Amygdala (tissue), 56 donors: ENCODE measurements at regions not wholly inside any gene's neighbourhood (a gene's known extent, or its start where the extent isn't known, plus 50 kb on each side); places are given as distances from the start of the nearest gene placed in this dataset.

Experiments used
- DNase-seq, 56 donors: peaks; one replicate each; lab custom pipeline; 2025; lab: John Stamatoyannopoulos, UW

DNA sequence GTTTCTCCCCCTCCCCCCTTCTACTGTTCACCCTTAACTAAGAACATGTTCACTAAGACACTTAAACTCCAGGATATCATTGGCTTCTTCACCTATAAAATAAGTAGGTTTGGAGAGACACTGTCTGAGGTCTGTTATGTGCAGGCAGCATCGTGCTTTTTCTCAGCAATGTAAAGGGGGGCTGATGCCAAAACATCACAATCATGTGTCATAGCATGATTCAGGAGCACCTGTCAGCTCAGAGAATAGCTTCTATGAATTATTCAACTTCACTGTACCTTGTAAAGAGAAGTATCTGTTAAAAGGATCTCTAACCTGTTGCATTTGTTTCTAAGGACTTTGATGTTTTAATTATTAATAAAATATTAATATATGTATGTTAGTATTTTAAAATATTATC lies 211.4 kb upstream of the EPHA3 start:
- no peak for DNase-seq

DNA sequence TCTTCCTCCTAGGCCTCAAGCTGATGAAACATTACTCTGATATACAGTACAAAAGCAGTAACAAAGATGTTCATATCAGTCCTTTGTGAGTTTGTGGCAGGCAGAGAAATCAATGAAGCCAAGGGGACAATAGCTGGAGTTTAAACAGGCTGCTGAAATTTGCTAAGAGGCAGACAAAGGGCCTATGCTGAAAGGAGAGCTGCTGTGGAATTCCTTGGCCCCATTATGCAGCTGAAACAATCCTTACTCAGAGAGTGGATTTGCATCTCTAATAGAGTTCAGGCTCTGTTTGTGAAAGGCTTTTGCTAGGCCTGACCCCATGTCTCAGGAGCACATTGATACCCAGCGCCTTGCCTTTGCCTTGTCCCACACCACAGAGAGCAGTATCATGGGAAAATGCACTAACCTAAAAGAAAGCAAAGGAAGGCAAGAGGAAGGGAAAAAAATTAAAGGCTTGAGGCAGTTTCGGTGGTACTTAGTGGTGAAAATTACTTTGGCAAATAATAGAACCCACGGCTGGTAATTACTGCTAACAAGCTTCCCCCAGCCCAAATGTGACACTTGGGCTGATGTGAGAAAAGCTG lies 195.0 kb upstream of the EPHA3 start:
- DNase-seq, result peak in 37 of 56 donors; percentile 0 to 56 (median 12)

DNA sequence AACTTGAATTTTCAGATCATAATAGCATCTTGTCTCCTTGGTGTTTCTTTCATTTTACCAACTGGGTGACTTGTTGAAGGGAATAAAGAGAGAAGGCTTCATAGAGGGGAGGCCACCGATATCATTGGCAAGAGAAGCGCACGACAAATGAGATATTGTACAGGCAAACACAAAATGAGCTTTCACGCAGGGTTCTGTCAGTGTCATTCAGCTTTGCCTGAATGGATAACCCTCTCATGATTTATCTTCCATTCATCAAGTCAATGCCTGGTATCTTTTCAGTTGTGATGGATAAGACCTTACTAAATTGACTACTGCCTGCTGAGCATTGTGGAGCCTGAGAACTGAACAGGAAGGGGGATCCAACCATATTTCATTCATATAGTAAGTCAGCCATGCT lies 188.6 kb upstream of the EPHA3 start:
- DNase-seq, result no peak

DNA sequence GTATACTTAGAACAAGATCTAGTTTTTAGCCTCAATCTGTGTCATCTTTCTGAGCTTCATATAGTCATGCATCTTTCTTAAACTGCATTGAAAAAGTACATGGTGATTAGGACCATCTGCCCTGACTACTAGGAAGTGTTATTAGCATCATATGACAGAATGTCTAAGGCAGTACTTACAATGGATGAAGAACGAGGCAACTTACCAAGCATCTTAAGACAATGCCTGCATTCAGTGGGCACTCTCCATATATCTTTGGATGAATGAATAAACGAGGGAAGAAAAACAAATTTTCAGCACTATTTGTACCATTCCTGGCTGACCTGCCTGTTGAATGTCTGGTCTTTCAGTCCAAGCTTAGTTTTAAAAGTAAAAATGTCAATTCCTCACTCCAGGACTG lies 185.4 kb upstream of the EPHA3 start:
- DNase-seq, result no peak

DNA sequence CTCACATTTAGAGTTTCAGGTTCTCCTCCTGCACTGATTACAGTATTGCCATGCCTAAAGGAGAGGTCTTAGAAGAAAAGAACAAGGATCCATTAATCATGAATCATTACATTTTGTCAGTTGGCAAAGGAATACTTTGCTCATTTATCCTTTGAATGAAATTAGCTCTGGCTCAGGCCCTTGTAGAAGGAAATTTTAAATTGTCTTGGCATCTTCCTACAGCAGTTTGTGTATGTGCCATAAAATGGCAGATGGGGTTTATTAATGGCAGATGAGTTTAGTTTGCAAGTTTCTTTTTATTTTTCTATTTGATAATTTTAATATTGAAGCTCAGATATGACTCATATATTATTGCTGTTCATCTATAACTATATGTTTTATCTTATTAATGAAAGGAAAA lies 181.2 kb upstream of the EPHA3 start:
- DNase-seq, result peak in 1 of 56 donors; percentile 1

DNA sequence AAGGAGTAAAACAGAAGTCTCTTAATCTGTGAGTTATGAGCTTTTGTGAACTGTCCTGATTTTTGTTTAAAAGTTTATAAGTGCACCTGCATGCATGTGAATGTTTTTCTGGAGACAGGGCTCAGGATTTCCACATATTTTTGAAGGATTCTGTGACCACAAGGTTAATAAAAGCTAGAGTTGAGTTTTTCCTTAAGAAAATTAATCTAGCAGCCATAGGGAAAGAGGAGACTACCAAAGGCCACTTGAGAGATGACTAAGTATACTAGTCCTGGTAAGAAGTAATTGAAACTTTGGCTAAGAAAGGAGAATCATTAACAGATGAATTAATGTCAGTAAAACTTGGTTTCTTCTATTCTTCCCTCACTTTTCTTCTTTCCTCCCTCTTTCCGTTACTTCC lies 176.8 kb upstream of the EPHA3 start:
- no peak for DNase-seq

DNA sequence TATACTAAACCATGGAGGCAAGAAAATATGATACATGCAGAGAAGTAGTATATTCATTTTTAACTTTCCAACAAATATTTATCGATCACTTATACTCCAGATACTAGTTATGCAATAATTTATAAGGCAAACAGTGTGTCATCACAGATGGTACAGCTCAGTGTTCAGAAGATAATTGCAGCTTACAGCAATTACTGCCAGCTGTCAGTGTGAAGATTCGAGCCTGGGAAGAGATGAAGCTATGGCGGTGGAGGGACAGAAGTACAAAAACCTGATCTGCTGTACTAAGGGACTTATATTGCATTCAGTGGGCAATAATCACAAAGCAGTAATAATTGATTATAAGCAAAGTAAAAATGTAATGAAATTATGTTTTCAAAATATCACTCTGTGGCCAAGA lies 170.6 kb upstream of the EPHA3 start:
- no peak for DNase-seq

DNA sequence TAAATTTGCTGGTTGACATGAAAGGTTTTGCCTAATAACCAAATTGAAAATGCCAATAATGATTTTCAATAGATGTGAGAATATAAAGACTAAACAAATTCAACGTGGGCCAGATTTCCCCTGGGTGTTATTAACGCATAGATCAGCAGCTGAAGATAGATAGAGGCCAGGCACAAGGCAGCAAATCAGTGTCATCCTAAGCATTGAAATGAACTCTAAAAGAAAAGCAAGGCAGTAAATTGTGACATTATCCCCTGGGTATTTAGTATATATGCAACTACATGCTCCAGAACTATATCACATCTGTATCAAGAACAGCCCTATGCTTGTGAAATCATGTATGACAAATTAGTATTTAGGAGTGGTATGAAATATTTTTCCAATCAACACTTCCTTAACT lies 167.1 kb upstream of the EPHA3 start:
- no peak for DNase-seq

DNA sequence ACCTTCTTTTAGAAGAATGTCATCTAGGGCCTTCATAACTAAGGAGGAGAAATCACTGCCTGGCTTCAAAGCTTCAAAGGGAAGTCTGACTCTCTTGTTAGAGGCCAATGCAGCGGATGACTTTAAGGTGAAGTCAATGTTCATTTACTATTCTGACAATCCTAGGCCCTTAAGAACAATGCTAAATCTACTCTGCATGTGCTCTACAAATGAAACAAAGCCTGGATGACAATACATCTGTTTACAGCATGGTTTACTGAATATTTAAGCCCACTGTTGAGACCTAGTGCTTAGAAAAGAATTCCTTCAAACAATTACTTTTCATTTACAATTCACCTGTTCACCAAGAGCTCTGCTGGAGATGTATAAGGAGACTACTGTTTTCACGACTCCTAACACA lies 160.4 kb upstream of the EPHA3 start:
- DNase-seq, result no peak

DNA sequence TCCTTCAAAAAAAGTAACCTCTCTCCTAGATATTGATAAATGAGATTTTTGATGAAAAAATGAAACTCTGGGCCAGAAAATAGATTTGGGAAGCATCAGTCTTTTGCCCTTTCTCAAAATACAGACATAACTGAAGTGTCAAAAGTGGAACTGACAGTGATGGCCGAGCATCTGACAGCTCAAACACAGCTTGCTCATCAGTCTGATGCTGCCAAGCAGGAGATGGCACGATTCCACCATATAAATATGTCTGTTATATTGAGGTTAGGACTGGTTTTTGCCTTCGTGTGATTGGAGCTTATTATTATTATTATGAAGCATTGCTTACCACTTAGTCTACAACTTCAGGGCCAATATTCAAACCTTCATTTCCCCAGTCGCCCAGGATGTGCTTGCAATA lies 152.6 kb upstream of the EPHA3 start:
- no peak for DNase-seq

DNA sequence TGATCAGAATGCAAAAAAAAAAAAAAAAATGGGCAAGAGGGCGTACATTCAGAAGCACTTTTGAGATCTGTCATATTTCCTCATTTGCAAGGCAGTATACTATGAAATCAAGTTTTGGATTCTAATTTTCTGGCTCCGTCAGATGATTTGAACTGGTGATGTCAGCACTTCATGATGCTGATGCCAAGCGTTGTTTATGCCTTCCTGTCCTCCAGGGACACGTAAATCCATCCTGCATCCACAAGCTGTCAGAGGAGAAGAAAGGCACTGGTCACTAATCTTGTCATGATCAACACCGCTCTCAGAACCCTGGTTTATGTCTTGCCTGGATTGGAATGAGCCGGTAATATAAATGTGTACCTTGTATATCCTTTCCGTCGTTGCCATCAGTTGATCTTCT lies 152.1 kb upstream of the EPHA3 start:
- DNase-seq, result no peak

DNA sequence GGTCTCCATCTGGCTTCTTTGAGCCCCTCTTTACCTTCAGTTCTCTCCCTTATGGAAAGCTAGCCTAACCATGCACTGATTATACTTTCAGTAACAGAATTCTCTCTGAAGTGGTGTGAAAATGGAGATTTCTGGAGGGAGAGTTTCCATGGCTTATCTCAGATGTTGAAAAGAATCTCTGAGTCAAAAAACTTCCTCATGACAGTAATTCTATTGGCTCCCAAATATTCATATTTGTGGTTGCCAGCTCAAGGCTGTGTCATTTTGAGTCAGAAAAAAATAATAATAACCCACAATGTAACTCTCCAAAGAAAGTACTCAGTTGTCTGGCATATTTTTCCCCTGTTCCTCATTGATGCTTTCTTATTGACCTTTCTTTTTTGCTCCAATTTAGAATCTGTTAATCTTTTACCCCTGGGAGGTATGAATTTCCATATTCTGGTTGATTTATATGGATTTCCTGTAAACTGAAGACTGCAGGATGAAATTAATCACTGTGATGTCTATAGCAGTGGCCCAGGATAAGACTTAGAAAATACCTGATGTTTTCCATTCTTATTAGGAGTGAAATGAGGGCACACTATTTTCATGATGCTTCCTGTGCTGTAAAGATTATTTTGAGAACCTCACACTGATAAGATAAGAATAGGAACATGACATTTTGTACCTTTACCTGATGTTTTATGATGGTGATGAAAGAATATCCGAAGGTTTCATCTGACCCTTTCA lies 149.5 kb upstream of the EPHA3 start:
- no peak for DNase-seq

DNA sequence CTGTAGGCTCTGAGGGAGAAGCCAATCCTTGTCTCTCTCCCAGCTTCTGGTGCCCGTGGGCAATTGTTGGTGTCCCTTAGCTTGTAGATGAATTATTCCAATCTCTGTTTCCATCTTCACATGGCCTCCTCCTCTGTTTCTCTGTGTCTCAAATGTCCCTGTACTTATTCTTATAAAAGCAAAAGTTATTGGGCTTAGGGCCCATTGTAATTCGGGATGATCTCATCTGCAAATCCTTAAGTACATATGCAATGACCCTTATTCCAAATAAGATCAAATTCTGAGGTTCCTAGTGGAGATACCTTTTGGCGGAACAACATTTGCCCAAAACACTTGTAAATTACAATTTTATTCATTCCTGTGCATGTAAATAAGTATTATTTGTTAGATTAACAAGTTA lies 147.4 kb upstream of the EPHA3 start:
- no peak for DNase-seq

DNA sequence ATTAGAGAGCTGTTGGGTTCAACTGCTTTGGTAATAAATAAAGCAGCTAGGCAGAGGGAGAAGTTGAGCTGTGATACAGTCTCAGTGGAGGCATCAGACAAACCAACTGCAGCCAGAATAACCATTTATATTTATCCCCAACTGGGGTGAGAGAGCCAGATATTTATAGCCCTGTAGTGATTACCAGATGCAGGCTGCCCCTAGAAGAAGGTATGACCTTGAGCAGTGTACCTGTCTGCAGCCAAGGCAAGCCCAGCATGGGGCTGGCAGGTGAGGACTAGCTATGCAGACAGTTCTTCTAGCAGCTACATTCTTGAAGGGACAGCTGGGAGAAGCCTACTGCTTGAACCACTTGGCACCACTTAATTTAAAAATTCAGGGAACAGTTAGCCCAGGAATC lies 144.4 kb upstream of the EPHA3 start:
- no peak for DNase-seq

DNA sequence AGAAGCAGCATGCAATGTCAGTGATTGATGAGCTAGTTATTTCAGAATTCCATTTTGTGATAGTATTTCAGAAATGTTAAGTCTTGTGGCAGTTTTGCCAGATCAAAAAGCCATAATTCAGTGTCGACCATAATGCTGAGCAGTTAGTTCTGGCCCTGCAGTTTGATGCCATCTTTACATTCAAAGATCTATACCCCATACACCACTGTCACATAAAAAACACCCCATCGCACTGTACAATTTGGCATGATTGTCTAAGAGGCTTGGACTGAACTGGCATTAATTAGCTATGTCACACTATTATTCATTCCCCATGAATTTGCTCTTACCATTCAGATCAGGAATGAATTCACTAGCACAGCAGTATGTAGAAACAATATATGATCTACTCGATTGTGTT lies 127.7 kb upstream of the EPHA3 start:
- DNase-seq, result no peak

DNA sequence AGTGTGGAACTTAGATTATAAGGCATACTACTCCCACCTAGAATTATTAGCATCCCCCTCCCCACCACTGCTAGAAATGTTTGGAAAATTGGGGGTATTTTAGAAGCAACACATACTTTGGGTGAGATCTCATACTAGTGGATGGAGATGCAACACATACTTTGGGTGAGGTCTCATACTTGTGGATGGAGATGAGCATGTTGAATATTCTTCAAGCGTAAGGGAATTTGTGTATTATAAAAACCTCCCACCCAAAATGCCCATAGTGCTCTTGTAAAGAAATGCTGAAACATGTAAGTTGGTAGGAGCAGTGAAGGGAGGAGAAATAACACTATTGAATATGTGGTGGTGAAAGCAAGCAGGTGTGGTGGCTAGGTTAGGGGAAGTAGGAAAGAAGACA lies 124.0 kb upstream of the EPHA3 start:
- DNase-seq, result no peak

DNA sequence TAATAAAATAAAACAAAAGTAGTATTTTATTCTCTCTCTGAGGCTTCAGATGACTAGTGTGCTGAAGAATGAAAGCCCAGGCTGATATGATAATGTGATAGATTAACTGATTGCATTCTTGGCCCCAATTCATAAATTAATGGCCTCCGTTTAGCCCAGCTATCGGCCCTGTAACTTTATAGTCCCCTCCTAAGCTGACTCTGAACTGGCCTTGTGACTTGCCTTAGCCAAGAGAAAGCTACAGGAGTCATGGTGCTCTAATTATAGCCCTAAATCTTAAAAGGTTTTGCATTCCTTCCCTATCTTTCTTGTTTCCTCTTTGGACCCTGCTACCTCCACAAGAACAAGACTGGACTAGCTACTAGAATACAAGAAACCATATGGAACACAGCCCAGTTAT lies 123.2 kb upstream of the EPHA3 start:
- DNase-seq, result no peak

DNA sequence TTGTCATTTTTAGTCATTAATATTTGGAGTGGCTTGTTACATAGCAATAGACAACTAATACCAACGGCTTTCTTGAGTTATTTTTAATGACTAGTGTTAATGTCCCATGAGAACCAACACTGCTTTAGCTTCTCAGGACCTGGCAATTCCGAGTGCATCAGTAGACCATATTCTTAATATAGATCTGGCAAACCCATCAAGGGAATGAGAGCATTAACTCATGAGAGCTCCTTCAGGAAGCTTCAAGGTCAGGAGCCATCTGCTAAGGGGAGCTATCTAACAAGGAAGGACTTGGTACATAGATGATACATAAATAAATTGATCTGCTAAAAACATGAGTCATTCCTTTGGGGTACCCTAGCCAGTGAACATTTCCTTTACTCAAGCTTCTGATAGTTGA lies 122.6 kb upstream of the EPHA3 start:
- no peak for DNase-seq

DNA sequence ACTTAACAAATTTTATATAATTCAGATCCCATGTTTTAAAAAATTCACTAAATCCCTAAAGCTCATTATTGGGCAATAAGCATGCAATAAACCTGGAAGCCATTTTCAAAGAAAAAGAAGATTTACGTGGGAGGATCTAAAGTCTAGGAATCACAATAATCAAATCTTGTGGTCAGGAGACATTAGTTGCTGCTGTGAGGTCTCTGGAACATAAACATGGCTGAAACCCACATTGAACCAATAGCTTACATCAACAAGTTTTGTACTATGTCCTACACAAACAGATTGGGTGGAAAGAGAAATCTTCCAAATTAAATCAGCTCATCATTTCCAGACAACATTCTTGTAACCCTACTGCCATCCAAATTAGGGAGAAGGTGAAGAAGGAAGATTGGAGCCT lies 121.9 kb upstream of the EPHA3 start:
- DNase-seq, result no peak

DNA sequence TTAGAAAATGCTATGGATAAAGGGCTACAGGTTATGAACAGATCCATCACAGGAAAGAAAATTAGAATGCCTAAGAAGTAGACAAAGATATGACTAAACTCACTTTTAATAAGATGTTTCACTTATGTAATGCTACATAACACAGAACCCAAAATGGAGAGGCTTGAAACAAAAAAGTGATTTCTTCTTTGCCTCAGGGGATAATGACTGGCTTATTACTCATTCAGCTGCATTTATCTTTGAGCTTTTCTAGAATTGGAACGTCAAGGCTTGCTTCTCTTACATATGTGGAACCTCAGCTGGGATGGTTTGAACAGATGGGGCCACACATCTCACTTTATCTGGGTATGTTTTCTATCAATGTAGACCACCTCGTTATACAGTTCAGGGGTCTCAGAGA lies 120.6 kb upstream of the EPHA3 start:
- DNase-seq, result no peak

DNA sequence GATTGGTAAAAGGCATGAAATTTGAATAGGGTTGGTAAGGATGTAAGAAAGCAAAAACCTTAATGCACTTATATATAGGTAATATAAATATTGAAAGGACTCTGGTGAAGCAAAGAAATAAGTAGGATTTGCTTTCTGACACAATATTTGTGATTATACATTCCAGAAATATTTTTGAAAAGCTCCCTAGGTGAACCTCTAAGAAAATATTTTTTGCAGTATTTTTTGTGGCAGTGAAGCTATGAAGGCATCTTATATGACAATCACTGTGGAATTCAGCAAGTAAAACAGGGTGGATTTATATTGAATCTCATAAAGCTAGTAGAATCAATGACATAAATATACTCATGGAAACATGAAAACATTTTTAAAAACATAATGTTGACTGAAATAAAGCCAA lies 119.6 kb upstream of the EPHA3 start:
- no peak for DNase-seq

DNA sequence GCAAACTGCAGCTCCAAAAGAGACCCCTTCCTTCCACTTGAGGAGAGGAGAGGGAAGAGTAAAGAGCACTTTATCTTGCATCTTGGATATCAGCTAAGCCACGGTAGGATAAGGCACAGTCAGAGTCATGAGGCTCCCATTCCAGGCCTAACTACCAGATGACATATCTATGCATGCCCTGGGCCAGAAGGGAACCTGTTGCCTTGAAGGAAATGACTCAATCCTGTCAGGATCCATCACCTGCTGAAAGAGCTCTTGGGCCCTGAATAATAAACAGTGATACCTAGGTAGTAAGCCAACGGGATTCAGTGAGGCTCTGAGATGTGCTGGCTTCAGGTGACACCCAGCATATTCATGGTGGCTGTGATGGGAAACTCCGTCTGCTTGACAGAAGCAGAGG lies 118.5 kb upstream of the EPHA3 start:
- DNase-seq, result no peak

DNA sequence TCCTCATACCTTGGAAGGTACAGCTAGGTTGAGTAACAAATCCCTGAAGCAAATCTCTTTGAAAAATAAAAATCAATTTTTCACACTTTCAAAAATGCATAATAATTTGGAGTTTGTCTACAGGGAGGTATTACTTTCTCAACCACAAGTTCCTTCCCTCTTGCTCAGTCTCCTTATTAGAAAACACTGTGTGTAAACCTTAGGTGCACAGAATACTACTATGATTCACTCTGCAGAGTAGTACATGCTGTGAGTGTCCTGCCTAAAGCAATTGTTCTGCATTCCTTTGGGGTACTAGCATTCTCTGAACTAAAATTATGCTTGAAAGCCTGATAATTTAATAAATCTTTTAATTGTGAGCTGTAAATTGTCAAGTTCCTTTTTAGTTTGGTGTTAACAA lies 115.9 kb upstream of the EPHA3 start:
- no peak for DNase-seq
